Neural cell (in vitro differentiated cells): ENCODE measurements at regions not wholly inside any gene's neighbourhood (a gene's known extent, or its start where the extent isn't known, plus 50 kb on each side); places are given as distances from the start of the nearest gene placed in this dataset.

Experiments used
- H2AFZ ChIP-seq: fragments of 200-600, 300-800 bp; sonication (generic), shearing (Covaris generic); 2 replicates; pipeline ENCODE4 v1.6.0; 2014; ENCODE audit warnings: low read depth, mild to moderate bottlenecking, antibody characterized with exemption, low read length, moderate library complexity
- H3F3A ChIP-seq: fragments of 200-600 bp; shearing (Covaris generic); 2 replicates; pipeline ENCODE4 v1.6.1; 2016; ENCODE audit warnings: mild to moderate bottlenecking, moderate library complexity, mixed read lengths, antibody characterized with exemption, low read length; ENCODE audit not compliant: insufficient read depth, poor library complexity, severe bottlenecking
- H3K27ac ChIP-seq: fragments of 200-600, 300-800 bp; sonication (generic), shearing (Covaris generic); 2 replicates; pipeline ENCODE4 v1.5.1; 2014; ENCODE audit warnings: mild to moderate bottlenecking, low read length, moderate library complexity
- H3K27me3 ChIP-seq: fragments of 300-800, 200-600 bp; sonication (generic), shearing (Covaris generic); 2 replicates; pipeline ENCODE4 v1.6.0; 2014; ENCODE audit warnings: mild to moderate bottlenecking, low read depth, low read length, moderate library complexity; ENCODE audit not compliant: insufficient read depth
- H3K36me3 ChIP-seq: fragments of 300-800, 200-600 bp; sonication (generic), shearing (Covaris generic); 2 replicates; pipeline ENCODE4 v1.5.1; 2014; ENCODE audit warnings: mild to moderate bottlenecking, antibody characterized with exemption, low read length, moderate library complexity; ENCODE audit not compliant: insufficient read depth
- H3K4me2 ChIP-seq: fragments of 300-800, 200-600 bp; sonication (generic), shearing (Covaris generic); 2 replicates; pipeline ENCODE4 v1.6.0; 2014; ENCODE audit warnings: mild to moderate bottlenecking, low read length
- H3K4me3 ChIP-seq: fragments of 300-800, 200-600 bp; sonication (generic), shearing (Covaris generic); 2 replicates; pipeline ENCODE4 v1.5.1; 2014; ENCODE audit warnings: mild to moderate bottlenecking, low read length, moderate library complexity
- H3K79me2 ChIP-seq: fragments of 200-600 bp; shearing (Covaris generic); replicated peaks from 2 replicates; pipeline ENCODE4 v1.6.0; 2014; ENCODE audit warnings: mild to moderate bottlenecking, low read length, moderate library complexity; ENCODE audit not compliant: insufficient read depth
- H3K9ac ChIP-seq: fragments of 300-800, 200-600 bp; sonication (generic), shearing (Covaris generic); 2 replicates; pipeline ENCODE4 v1.6.1; 2016; ENCODE audit warnings: mild to moderate bottlenecking, low read length, mixed read lengths
- H3K9me2 ChIP-seq: fragments of 200-600 bp; shearing (Covaris generic); 2 replicates; pipeline ENCODE4 v1.6.1; 2016; ENCODE audit warnings: mild to moderate bottlenecking, low read length, mixed read lengths; ENCODE audit not compliant: insufficient read depth
- H3K9me3 ChIP-seq: fragments of 200-600, 300-800 bp; sonication (generic), shearing (Covaris generic); 2 replicates; pipeline ENCODE4 v1.6.1; 2016; ENCODE audit warnings: mild to moderate bottlenecking, mixed run types, low read length, moderate library complexity, mixed read lengths
- H4K20me1 ChIP-seq: fragments of 200-600 bp; shearing (Covaris generic); 2 replicates; pipeline ENCODE4 v1.6.1; 2016; ENCODE audit warnings: mild to moderate bottlenecking, mixed run types; ENCODE audit not compliant: insufficient read depth
- CTCF ChIP-seq: fragments of 450-650 bp; IDR thresholded peaks from 2 replicates; pipeline ENCODE4 v1.5.1; 2014; ENCODE audit warnings: antibody characterized with exemption, mild to moderate bottlenecking, moderate library complexity; ENCODE audit not compliant: poor library complexity, severe bottlenecking
- EP300 ChIP-seq: fragments of 450-650 bp; conservative IDR thresholded peaks from 2 replicates; pipeline ENCODE4 v1.6.1; 2014; ENCODE audit warnings: antibody characterized with exemption, mild to moderate bottlenecking, moderate library complexity; ENCODE audit not compliant: poor library complexity, severe bottlenecking
- EZH2 ChIP-seq: fragments of 200-600, 300-800 bp; shearing (Covaris generic), sonication (generic); IDR thresholded peaks from 2 replicates; pipeline ENCODE4 v1.6.1; 2014; ENCODE audit warnings: antibody characterized with exemption, low read length, borderline replicate concordance, mild to moderate bottlenecking; ENCODE audit not compliant: insufficient read depth, poor library complexity, severe bottlenecking
- MXI1 ChIP-seq: fragments of 450-650 bp; conservative IDR thresholded peaks from 2 replicates; pipeline ENCODE4 v1.6.1; 2014; ENCODE audit warnings: antibody characterized with exemption, mild to moderate bottlenecking; ENCODE audit not compliant: poor library complexity, severe bottlenecking
- POLR2AphosphoS5 ChIP-seq: IDR thresholded peaks from 2 replicates; pipeline ENCODE4 v1.6.1; 2012
- RAD21 ChIP-seq: fragments of 450-650 bp; conservative IDR thresholded peaks from 2 replicates; pipeline ENCODE4 v1.6.1; 2014; ENCODE audit warnings: antibody characterized with exemption, mild to moderate bottlenecking, moderate library complexity
- REST ChIP-seq: IDR thresholded peaks from 2 replicates; pipeline ENCODE4 v1.6.1; 2012; ENCODE audit warnings: borderline replicate concordance
- SMC3 ChIP-seq: fragments of 450-650 bp; conservative IDR thresholded peaks from 2 replicates; pipeline ENCODE4 v1.6.1; 2014; ENCODE audit warnings: antibody characterized with exemption, mild to moderate bottlenecking, moderate library complexity; ENCODE audit not compliant: poor library complexity
- TAF1 ChIP-seq: IDR thresholded peaks from 2 replicates; pipeline ENCODE4 v1.6.1; 2012; ENCODE audit warnings: low read depth

DNA sequence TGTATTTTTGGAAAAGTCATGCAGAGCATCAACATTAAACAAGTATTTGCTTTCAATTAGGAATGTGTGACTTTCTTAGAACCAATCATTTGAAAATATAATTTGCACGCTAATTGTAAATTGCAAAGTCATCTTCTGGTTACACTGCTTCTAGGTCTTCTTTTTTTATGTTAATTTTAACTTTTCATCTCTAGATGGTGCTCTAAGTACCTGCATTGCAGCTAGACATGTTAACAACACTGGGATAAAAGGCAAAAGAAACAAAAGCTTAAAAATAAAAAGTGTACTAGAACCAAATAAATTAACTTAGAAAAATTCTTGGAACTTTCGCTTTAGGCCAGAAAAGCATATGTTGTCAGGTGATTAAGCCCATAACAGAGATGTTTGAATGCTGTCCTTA is 2758.2 kb downstream of the PCDH9 start:
- H3F3A ChIP-seq, result no peaks in the 10 kb centered on the region
- no peaks in the 10 kb centered on the region for H3K9me2 ChIP-seq
- no peak overlapping the region for H3K4me3 ChIP-seq
- no peak overlapping the region for H3K4me2 ChIP-seq
- no peak for TF ChIP-seq EP300
- no peak for TF ChIP-seq REST
- TF ChIP-seq POLR2AphosphoS5, result no peak
- TF ChIP-seq MXI1, result no peak
- TF ChIP-seq EZH2, result no peak
- peak; percentile 78 for TF ChIP-seq SMC3
- no peak for TF ChIP-seq TAF1
- peak; percentile 88 for TF ChIP-seq RAD21
- TF ChIP-seq CTCF, result peak; percentile 78
- H4K20me1 ChIP-seq, result no peaks in the 10 kb centered on the region
- no peaks in the 10 kb centered on the region for H3K36me3 ChIP-seq
- H3K27me3 ChIP-seq, result no peaks in the 10 kb centered on the region
- H3K9ac ChIP-seq, result no peak overlapping the region
- H3K9me3 ChIP-seq, result no peaks in the 10 kb centered on the region
- no peak overlapping the region for H3K27ac ChIP-seq
- no peak overlapping the region for H2AFZ ChIP-seq
- no peaks in the 10 kb centered on the region for H3K79me2 ChIP-seq

- TF ChIP-seq TAF1 (no peak), SMC3 (no peak), CTCF (no peak), EZH2 (no peak), RAD21 (no peak), REST (no peak), POLR2AphosphoS5 (no peak), EP300 (no peak), MXI1 (no peak)
- no peak overlapping the region for H3K27ac ChIP-seq
- H3K27me3 ChIP-seq, result no peaks in the 10 kb centered on the region
- no peak overlapping the region for H3K9ac ChIP-seq
- H3K9me2 ChIP-seq, result no peaks in the 10 kb centered on the region
- no peaks in the 10 kb centered on the region for H3K79me2 ChIP-seq
- no peaks in the 10 kb centered on the region for H3F3A ChIP-seq
- no peaks in the 10 kb centered on the region for H3K36me3 ChIP-seq
- H2AFZ ChIP-seq, result no peak overlapping the region
- no peaks in the 10 kb centered on the region for H3K9me3 ChIP-seq
- no peak overlapping the region for H3K4me3 ChIP-seq
- no peak overlapping the region for H3K4me2 ChIP-seq
- no peaks in the 10 kb centered on the region for H4K20me1 ChIP-seq
Observed at GRCh38 chr13:64470751-64471150, 2759.4 kb downstream of the PCDH9 start.
